ENCODE measurements at regions not wholly inside any gene's neighbourhood (a gene's known extent, or its start where the extent isn't known, plus 50 kb on each side); places are given as distances from the start of the nearest gene placed in this dataset.

DNA sequence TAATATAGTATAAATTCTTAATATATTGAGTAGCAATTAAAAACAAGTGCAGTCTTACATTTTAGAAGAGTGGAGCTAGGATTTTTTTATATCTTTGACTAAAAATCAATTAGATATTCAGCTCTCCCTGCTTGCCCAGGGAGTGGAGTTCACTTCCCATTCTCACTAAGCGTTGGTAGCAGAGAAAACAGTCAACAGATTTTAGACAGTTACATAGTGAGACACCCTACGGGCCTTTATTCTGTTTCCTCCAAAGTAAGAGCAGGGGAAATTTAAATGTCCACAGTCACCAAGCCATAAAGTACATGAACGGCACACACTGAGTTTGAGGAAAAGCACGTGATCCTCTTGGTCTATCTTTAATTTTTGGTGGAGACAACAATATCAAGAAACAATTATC is 131.6 kb upstream of the PLEKHG7 start:
- H3K9ac ChIP-seq (ENCODE audit: low read length): no peak overlapping the region
- no peaks in the 10 kb centered on the region for H3K36me3 ChIP-seq (ENCODE audit: control insufficient read depth, insufficient read depth, low read length)
- no peaks in the 10 kb centered on the region for H3K27me3 ChIP-seq (ENCODE audit: control insufficient read depth, insufficient read depth, low read length)
- no peak overlapping the region for H3K4me3 ChIP-seq (ENCODE audit: low read length)
- no peaks in the 10 kb centered on the region for H3K4me1 ChIP-seq (ENCODE audit: control insufficient read depth, insufficient read depth, low read length)
- H3K27ac ChIP-seq (ENCODE audit: low read depth, low read length): no peak overlapping the region

DNA sequence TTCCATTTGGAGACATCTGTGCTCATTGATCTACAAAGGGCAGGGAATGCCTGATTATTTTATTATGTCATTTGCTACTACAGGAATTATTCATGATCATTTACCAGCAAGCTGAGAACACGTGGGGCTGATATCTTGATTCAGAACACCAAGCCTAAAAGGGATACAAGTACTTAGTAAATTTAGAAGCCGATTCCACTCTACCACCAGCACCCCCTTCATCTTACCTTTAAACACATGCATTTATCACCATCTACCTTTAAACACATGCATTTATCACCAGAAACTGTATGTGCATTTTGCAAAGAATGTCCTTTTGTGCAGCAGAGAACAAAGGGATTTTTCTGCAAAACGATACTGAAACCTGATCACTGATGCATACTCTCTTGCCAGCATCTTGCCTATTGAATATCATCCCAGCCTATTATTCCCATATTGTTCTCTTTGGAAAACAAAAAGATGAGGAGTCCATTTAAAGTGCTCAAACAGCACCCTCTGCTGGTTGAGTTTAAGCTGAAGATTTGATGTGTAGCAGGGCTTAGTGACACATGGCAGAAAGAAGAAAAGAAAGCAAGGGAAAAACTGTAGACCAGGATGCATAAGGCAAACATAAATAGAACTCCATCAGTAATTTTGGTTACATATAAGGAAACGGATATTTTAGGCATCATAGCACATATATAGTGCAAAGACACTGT is 132.6 kb upstream of the PLEKHG7 start:
- Histone ChIP-seq H3K4me1 (ENCODE audit: control insufficient read depth, insufficient read depth, low read length) (no peaks in the 10 kb centered on the region), H3K36me3 (ENCODE audit: control insufficient read depth, insufficient read depth, low read length) (no peaks in the 10 kb centered on the region), H3K9ac (ENCODE audit: low read length) (no peak overlapping the region), H3K4me3 (ENCODE audit: low read length) (no peak overlapping the region), H3K27me3 (ENCODE audit: control insufficient read depth, insufficient read depth, low read length) (no peaks in the 10 kb centered on the region), H3K27ac (ENCODE audit: low read depth, low read length) (no peak overlapping the region)

DNA sequence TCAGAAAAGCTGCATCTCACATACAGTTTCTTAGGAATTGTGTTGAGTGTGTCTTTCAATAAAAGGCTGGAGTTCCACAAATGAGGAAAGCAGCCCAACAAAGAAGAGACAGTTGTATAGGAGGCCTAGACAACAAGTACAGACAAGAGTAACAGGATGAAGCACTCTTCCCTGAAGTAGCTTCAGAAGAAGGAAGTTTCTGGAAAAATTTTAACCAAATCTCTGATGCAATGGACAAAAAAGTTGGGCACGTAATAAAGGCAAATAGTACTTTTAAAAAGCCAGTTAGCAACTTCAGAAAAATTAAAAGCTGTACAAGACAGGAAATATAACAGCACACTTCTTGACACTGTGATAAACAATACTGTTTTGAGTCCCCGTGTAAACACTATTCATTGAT is 134.1 kb upstream of the PLEKHG7 start:
- Histone ChIP-seq H3K27me3 (ENCODE audit: control insufficient read depth, insufficient read depth, low read length) (no peaks in the 10 kb centered on the region), H3K4me1 (ENCODE audit: control insufficient read depth, insufficient read depth, low read length) (no peaks in the 10 kb centered on the region), H3K27ac (ENCODE audit: low read depth, low read length) (no peak overlapping the region), H3K36me3 (ENCODE audit: control insufficient read depth, insufficient read depth, low read length) (no peaks in the 10 kb centered on the region), H3K9ac (ENCODE audit: low read length) (no peak overlapping the region), H3K4me3 (ENCODE audit: low read length) (no peak overlapping the region)

DNA sequence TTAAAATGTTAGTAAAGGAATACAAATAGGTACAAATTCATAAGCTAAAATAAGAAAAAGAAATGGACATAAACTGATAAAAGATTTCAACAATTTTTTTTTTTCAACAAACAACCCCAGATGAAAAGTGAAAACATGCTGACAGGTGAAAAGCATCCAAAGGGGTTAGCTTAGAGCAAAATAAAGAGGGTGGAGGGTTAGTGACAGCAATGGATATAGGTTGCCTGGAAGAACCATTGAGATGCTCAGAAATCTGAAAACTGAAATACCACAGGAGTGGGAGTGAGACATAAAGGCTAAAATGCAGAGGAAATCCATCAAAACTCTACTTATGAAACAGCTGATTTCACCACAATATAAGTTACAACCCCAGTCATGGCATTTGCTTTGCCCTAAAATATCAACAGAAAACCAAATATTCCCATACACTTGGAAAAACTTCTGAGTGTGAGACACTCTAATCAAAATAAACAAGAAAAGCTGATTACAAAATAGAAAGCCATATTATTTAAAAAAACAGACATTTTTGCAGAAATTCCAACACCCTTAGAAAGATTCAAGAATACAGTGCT is 136.3 kb upstream of the PLEKHG7 start:
- Histone ChIP-seq H3K27me3 (ENCODE audit: control insufficient read depth, insufficient read depth, low read length) (no peaks in the 10 kb centered on the region), H3K9ac (ENCODE audit: low read length) (no peak overlapping the region), H3K4me3 (ENCODE audit: low read length) (no peak overlapping the region), H3K4me1 (ENCODE audit: control insufficient read depth, insufficient read depth, low read length) (peaks cover 9% of the 10 kb centered on the region), H3K36me3 (ENCODE audit: control insufficient read depth, insufficient read depth, low read length) (no peaks in the 10 kb centered on the region), H3K27ac (ENCODE audit: low read depth, low read length) (no peak overlapping the region)

DNA sequence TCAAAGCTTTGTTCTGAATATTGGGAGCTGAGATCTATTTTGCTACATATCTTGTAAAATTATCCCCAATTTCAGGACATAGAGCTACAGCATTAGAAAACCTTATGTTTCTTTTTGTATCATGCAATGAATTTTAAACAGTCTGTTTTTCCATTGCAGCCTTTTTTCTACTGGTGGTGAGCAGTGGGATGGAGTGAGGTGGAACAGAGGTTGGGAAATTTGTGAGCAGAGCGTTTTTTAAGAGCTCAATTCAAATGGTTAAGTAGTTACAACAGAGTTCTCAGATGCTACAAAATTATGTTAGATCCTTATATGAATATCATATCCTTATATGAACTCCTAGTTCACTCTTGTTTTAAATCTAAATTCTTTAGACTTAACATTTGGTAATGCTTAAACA is 139.0 kb upstream of the PLEKHG7 start:
- Histone ChIP-seq H3K4me1 (ENCODE audit: control insufficient read depth, insufficient read depth, low read length) (peaks cover 12% of the 10 kb centered on the region), H3K36me3 (ENCODE audit: control insufficient read depth, insufficient read depth, low read length) (no peaks in the 10 kb centered on the region), H3K27ac (ENCODE audit: low read depth, low read length) (no peak overlapping the region), H3K9ac (ENCODE audit: low read length) (no peak overlapping the region), H3K27me3 (ENCODE audit: control insufficient read depth, insufficient read depth, low read length) (no peaks in the 10 kb centered on the region), H3K4me3 (ENCODE audit: low read length) (no peak overlapping the region)

DNA sequence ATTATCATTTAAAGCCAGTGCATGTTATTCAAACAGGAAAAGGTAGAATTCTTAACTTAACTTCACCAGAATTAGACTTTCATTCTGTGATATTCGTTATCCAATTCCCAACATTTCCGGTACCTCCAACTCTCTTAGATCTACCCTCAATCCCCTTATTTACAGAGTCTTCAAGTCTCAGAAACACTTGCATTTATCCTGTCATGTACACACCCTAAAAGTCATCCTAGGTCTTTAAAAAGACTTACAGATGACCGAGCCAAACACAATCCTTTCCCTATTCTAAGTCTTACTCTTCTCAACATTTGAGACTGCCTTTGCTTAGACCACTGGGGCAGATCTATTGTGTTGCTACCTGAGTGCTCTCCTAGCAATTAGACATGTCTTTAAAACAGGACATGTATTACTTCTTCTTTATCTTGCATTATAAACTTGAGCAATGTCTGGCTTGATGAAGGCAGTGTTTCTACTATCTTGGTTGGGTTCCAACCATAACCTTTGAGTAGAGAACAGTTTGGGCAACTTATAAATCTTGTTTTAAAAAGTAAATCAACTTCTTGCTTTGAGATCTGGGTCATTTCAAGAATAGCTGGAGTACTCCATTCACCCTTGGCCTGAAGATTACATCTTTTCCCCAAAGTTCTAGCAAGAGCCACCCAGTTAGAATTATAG is 140.6 kb upstream of the PLEKHG7 start:
- Histone ChIP-seq H3K27me3 (ENCODE audit: control insufficient read depth, insufficient read depth, low read length) (no peaks in the 10 kb centered on the region), H3K4me1 (ENCODE audit: control insufficient read depth, insufficient read depth, low read length) (peaks cover 12% of the 10 kb centered on the region), H3K27ac (ENCODE audit: low read depth, low read length) (peak overlapping the region; percentile 76), H3K9ac (ENCODE audit: low read length) (no peak overlapping the region), H3K36me3 (ENCODE audit: control insufficient read depth, insufficient read depth, low read length) (no peaks in the 10 kb centered on the region), H3K4me3 (ENCODE audit: low read length) (no peak overlapping the region)

DNA sequence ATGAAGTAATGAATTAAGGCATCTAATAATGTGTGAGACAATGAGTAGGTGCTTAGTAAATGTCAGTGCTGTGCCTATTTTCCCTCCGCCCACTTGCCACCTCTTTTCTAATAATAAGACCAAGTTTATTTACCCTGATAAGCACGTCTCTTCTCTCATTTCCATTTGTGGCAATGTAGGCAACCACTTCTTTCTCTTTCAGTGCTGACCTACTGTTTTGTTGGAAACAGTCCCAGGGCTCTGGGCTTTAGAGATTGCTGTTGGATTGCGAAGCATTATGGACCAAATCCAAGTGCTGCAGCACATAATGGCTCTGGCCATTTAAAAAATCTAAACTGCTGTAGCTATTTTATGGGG is 141.3 kb upstream of the PLEKHG7 start:
- no peak overlapping the region for H3K9ac ChIP-seq (ENCODE audit: low read length)
- peaks cover 12% of the 10 kb centered on the region for H3K4me1 ChIP-seq (ENCODE audit: control insufficient read depth, insufficient read depth, low read length)
- H3K27ac ChIP-seq (ENCODE audit: low read depth, low read length): peak overlapping the region; percentile 76
- no peaks in the 10 kb centered on the region for H3K27me3 ChIP-seq (ENCODE audit: control insufficient read depth, insufficient read depth, low read length)
- H3K4me3 ChIP-seq (ENCODE audit: low read length): no peak overlapping the region
- H3K36me3 ChIP-seq (ENCODE audit: control insufficient read depth, insufficient read depth, low read length): no peaks in the 10 kb centered on the region

DNA sequence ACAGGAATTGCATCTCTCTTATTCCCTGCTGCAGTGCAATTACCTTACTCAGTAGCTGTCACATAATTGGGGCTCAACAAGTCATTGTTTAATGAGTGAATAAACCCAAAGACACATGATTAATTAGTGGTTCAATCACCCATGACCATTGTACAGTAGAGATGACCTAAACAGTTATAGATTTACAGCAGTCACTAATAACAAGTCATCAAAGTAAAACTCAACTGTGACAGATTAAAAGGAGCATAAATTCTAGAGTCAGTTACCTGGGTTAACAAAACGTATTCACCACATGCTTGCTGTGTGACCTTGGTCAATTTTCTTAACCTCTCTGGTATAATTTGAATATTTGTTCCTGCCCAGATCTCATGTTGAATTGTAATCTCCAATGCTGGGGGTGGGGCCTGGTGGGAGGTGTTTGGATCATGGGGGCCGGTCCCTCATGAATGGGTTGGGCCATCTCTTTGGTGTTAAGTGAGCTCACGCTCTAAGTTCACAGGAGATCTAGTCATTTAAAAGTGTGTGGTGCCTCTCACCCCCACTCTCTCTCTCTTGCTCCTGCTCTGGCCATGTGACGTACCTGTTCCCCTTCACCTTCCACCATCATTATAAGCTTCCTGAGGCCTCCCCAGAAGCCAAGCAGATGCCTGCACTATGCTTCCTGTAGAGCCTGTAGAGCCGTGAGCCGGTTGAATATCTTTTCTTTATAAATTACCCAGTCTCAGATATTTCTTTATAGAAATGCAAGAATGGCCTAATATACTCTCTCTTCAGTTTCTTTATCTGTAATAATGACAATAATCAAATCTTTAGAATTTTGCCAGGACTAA is 141.9 kb upstream of the PLEKHG7 start:
- Histone ChIP-seq H3K4me3 (ENCODE audit: low read length) (no peak overlapping the region), H3K4me1 (ENCODE audit: control insufficient read depth, insufficient read depth, low read length) (peaks cover 12% of the 10 kb centered on the region), H3K9ac (ENCODE audit: low read length) (no peak overlapping the region), H3K27me3 (ENCODE audit: control insufficient read depth, insufficient read depth, low read length) (no peaks in the 10 kb centered on the region), H3K36me3 (ENCODE audit: control insufficient read depth, insufficient read depth, low read length) (no peaks in the 10 kb centered on the region), H3K27ac (ENCODE audit: low read depth, low read length) (peak overlapping the region; percentile 76)

DNA sequence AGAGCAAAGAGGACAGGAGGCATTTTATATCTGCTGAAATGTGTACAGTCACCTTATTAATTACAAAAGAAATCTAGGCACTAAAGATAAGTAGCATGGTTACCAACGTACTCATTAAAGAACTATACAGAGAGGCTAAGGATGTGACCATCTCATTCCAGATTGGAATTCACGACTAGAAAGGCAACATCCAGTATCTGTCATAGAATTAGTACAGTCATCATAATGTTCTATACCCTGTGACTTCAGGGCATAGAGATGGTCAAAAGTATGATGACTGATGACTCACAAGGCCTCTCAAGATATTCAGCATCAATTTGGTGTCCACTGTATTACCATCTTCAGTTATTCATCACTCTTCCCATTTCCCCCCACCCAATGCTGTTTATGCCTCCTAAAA is 144.0 kb upstream of the PLEKHG7 start:
- H3K27ac ChIP-seq (ENCODE audit: low read depth, low read length): no peak overlapping the region

DNA sequence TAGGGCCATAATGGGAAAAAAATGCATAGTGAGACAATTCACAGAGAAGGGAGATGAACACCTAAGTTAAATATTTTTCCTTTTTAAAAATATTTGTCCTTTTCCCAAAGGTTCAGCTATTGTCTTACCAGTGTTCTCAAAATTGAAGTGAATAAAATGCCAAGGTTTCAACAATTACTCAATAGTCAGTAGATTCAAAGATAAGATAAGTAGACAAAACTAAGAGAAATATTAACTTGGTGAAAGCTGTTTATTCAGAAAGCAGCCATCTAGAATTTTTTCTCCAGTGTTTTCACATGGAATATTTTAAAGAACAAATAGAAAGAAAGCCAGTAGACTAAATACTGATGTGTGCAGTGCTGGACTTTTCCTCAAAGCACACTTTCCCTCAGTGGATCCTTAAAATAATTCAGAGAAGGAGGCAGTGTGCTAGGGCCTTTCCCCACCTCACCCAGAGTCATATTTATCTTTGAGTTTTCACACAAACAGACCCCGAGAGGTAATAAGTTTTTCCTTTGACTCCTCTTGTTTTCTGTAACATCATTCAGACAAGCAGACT is 144.5 kb upstream of the PLEKHG7 start:
- Histone ChIP-seq H3K9ac (ENCODE audit: low read length) (no peak overlapping the region), H3K27me3 (ENCODE audit: control insufficient read depth, insufficient read depth, low read length) (no peaks in the 10 kb centered on the region), H3K36me3 (ENCODE audit: control insufficient read depth, insufficient read depth, low read length) (no peaks in the 10 kb centered on the region), H3K27ac (ENCODE audit: low read depth, low read length) (no peak overlapping the region), H3K4me3 (ENCODE audit: low read length) (no peak overlapping the region), H3K4me1 (ENCODE audit: control insufficient read depth, insufficient read depth, low read length) (peaks cover 12% of the 10 kb centered on the region)

More for the DNA sequence above, 144.0 kb upstream of the PLEKHG7 start:
- H3K27me3 ChIP-seq (ENCODE audit: control insufficient read depth, insufficient read depth, low read length): no peaks in the 10 kb centered on the region
- peaks cover 12% of the 10 kb centered on the region for H3K4me1 ChIP-seq (ENCODE audit: control insufficient read depth, insufficient read depth, low read length)
- no peak overlapping the region for H3K4me3 ChIP-seq (ENCODE audit: low read length)
- H3K36me3 ChIP-seq (ENCODE audit: control insufficient read depth, insufficient read depth, low read length): no peaks in the 10 kb centered on the region
- H3K9ac ChIP-seq (ENCODE audit: low read length): no peak overlapping the region

DNA sequence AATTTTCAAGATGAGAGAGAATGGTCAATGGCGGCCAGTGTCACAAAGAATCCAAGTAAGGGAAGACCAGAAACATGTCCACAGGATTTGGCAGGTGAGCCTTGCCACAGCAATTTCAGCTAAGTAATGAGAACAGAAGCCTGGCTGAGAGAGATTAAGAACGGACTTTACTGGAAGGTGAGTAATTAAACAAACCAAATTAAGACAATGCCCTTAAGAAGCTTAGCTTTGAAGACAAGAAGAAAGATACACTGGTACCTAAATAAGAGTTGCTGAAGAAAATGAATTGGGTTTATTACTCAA is 145.4 kb upstream of the PLEKHG7 start:
- H3K27me3 ChIP-seq (ENCODE audit: control insufficient read depth, insufficient read depth, low read length): no peaks in the 10 kb centered on the region
- no peak overlapping the region for H3K4me3 ChIP-seq (ENCODE audit: low read length)
- no peak overlapping the region for H3K27ac ChIP-seq (ENCODE audit: low read depth, low read length)
- H3K4me1 ChIP-seq (ENCODE audit: control insufficient read depth, insufficient read depth, low read length): peaks cover 10% of the 10 kb centered on the region
- H3K36me3 ChIP-seq (ENCODE audit: control insufficient read depth, insufficient read depth, low read length): no peaks in the 10 kb centered on the region
- H3K9ac ChIP-seq (ENCODE audit: low read length): no peak overlapping the region

DNA sequence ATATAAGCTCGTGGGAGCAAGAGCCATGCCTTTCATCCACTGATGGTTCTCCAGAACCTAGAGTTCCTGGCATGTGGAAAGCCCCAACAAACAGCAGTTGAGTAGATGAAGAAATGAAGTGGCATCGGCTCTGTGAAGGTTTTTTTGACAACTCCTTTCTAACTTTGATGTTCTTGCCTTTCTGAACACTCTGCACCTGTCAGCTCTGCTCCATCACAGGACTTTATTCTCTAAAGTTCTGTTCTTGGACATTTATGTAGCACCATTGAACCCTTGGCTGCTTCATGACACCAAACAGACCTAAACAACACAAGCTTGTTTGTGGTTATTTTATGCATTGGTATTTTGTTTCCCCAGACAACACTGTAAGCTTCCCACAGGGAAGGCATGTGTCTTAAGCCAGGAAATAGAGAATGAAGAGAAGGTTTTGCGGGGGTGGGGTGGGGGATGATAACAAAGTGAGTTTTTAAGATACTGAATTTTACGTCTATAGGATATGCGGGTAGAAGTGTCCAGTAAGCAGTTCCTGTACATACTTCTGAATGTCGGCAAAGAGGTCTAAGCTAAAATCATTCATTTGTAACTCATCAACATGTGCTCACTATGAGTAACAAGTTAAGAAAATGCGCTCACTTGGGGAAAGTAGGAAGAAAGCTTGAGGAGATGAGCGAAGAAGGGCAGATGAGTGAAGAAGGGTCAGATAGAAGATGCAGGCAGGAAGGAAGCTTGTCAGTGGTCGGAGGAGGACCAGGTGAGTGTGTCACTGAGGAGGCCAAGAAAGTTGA is 146.0 kb upstream of the PLEKHG7 start:
- Histone ChIP-seq H3K4me1 (ENCODE audit: control insufficient read depth, insufficient read depth, low read length) (peaks cover 4% of the 10 kb centered on the region), H3K27me3 (ENCODE audit: control insufficient read depth, insufficient read depth, low read length) (no peaks in the 10 kb centered on the region), H3K27ac (ENCODE audit: low read depth, low read length) (no peak overlapping the region), H3K4me3 (ENCODE audit: low read length) (no peak overlapping the region), H3K9ac (ENCODE audit: low read length) (no peak overlapping the region), H3K36me3 (ENCODE audit: control insufficient read depth, insufficient read depth, low read length) (no peaks in the 10 kb centered on the region)

All from rectal smooth muscle tissue (tissue), 1 donor.